Hepatic stellate cell (primary cell): ENCODE measurements at regions not wholly inside any gene's neighbourhood (a gene's known extent, or its start where the extent isn't known, plus 50 kb on each side); places are given as distances from the start of the nearest gene placed in this dataset.

Experiments used
- DNase-seq: peaks from one replicate; pipeline ENCODE4 v3.0.0; 2011; ENCODE audit warnings: low spot score

- no peak for DNase-seq
These were observed 238.2 kb downstream of the EFNB2 start for GRCh38 chr13:106297283-106297682.

- no peak for DNase-seq
These were observed 238.7 kb downstream of the EFNB2 start for GRCh38 chr13:106296723-106297122.

- no peak for DNase-seq
These were observed 239.5 kb downstream of the EFNB2 start for GRCh38 chr13:106295971-106296370.

GRCh38 chr13:106291006-106291405, 244.5 kb downstream of the EFNB2 start:
- no peak for DNase-seq

GRCh38 chr13:106287351-106287750, 248.1 kb downstream of the EFNB2 start:
- DNase-seq: no peak

- no peak for DNase-seq
These were observed 248.7 kb downstream of the EFNB2 start for GRCh38 chr13:106286811-106287210.

- no peak for DNase-seq
These were observed 251.1 kb downstream of the EFNB2 start for GRCh38 chr13:106284358-106284757.

GRCh38 chr13:106281426-106281825, 254.0 kb downstream of the EFNB2 start:
- no peak for DNase-seq

- no peak for DNase-seq
These were observed 257.8 kb downstream of the EFNB2 start for GRCh38 chr13:106277484-106278154.

- DNase-seq: no peak
These were observed 258.6 kb downstream of the EFNB2 start for GRCh38 chr13:106276876-106277275.

GRCh38 chr13:106275446-106276032, 259.9 kb downstream of the EFNB2 start:
- no peak for DNase-seq

GRCh38 chr13:106274551-106275203, 260.8 kb downstream of the EFNB2 start:
- DNase-seq: no peak

GRCh38 chr13:106263801-106264200, 271.7 kb downstream of the EFNB2 start:
- no peak for DNase-seq

- DNase-seq: no peak
These were observed 272.6 kb downstream of the EFNB2 start for GRCh38 chr13:106262886-106263285.

GRCh38 chr13:106261450-106261849, 274.0 kb downstream of the EFNB2 start:
- no peak for DNase-seq

- no peak for DNase-seq
These were observed 275.1 kb downstream of the EFNB2 start for GRCh38 chr13:106260352-106260751.

- DNase-seq: no peak
These were observed 275.5 kb downstream of the EFNB2 start for GRCh38 chr13:106259928-106260327.

- no peak for DNase-seq
These were observed 288.7 kb downstream of the EFNB2 start for GRCh38 chr13:106246666-106247188.

GRCh38 chr13:106246242-106246641, 289.2 kb downstream of the EFNB2 start:
- no peak for DNase-seq

GRCh38 chr13:106243011-106243565, 292.4 kb downstream of the EFNB2 start:
- DNase-seq: no peak

GRCh38 chr13:106241974-106242953, 293.2 kb downstream of the EFNB2 start:
- no peak for DNase-seq

GRCh38 chr13:106238690-106239089, 296.8 kb downstream of the EFNB2 start:
- DNase-seq: no peak
